AG04450 (cell line): ENCODE measurements at regions not wholly inside any gene's neighbourhood (a gene's known extent, or its start where the extent isn't known, plus 50 kb on each side); places are given as distances from the start of the nearest gene placed in this dataset.

Experiments used
- CTCF ChIA-PET: fragments of 300-600, 350-600 bp; formaldehyde crosslinking; extraction: SDS; loops from one replicate; lab custom pipeline; 2022; ENCODE audit warnings: antibody characterized with exemption, inconsistent platforms; lab: Charles Lee
- POLR2A ChIA-PET: fragments of 350-600 bp; formaldehyde crosslinking; extraction: SDS; loops from one replicate; lab custom pipeline; 2021; ENCODE audit warnings: antibody characterized with exemption, inconsistent platforms; lab: Yijun Ruan, JAX
- DNase-seq: peaks from one replicate; pipeline ENCODE4 v3.0.0-alpha.2; 2011; ENCODE audit warnings: low read depth, low spot score
- H3K27ac ChIP-seq: one replicate; pipeline ENCODE4 v1.5.1; 2012; ENCODE audit warnings: low read depth, low read length, control low read depth
- H3K27me3 ChIP-seq: one replicate; pipeline ENCODE4 v1.6.0; 2012; ENCODE audit warnings: low read length; ENCODE audit not compliant: control insufficient read depth, insufficient read depth
- H3K4me3 ChIP-seq: 2 replicates; pipeline ENCODE4 v1.5.1; 2011; ENCODE audit warnings: mild to moderate bottlenecking, low read depth, low read length, control low read depth
- H3K9me3 ChIP-seq: 2 replicates; pipeline ENCODE4 v1.5.1; 2012; ENCODE audit warnings: low read length; ENCODE audit not compliant: control insufficient read depth, insufficient read depth
- TF ChIP-seq, protein P1 (sequence below): IDR thresholded peaks from 2 replicates; pipeline ENCODE4 v1.5.1; 2011; ENCODE audit warnings: low read depth, low read length, control low read depth, inconsistent platforms

DNA sequence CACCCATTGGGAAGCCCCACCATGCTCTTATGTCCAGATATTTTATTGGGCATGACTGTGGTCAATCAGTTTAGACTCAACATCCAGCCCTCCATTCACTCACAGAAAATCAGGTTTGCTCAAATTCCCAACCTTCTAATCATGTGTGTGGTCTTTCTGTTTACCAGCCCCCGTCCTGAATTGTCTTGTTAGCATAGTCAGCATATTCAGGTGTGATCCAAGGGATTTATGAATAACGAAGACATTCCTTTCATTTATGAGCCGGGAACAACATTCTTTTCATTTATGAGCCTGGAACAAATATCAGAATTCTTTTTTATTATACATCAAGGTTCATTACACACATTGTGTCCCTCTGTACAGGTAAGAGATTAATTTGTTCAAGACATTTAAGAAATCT is 376.3 kb upstream of the POM121L12 start:
- CTCF ChIA-PET = no interaction called here
- H3K27ac ChIP-seq = no peak overlapping the region
- no peak for DNase-seq
- no peak overlapping the region for H3K4me3 ChIP-seq
- TF ChIP-seq, protein P1, sequence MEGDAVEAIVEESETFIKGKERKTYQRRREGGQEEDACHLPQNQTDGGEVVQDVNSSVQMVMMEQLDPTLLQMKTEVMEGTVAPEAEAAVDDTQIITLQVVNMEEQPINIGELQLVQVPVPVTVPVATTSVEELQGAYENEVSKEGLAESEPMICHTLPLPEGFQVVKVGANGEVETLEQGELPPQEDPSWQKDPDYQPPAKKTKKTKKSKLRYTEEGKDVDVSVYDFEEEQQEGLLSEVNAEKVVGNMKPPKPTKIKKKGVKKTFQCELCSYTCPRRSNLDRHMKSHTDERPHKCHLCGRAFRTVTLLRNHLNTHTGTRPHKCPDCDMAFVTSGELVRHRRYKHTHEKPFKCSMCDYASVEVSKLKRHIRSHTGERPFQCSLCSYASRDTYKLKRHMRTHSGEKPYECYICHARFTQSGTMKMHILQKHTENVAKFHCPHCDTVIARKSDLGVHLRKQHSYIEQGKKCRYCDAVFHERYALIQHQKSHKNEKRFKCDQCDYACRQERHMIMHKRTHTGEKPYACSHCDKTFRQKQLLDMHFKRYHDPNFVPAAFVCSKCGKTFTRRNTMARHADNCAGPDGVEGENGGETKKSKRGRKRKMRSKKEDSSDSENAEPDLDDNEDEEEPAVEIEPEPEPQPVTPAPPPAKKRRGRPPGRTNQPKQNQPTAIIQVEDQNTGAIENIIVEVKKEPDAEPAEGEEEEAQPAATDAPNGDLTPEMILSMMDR = no peak
- POLR2A ChIA-PET = no interaction called here
- no peaks in the 10 kb centered on the region; the same call in 1 of the 2 replicates for H3K9me3 ChIP-seq
- H3K27me3 ChIP-seq = no peaks in the 10 kb centered on the region

DNA sequence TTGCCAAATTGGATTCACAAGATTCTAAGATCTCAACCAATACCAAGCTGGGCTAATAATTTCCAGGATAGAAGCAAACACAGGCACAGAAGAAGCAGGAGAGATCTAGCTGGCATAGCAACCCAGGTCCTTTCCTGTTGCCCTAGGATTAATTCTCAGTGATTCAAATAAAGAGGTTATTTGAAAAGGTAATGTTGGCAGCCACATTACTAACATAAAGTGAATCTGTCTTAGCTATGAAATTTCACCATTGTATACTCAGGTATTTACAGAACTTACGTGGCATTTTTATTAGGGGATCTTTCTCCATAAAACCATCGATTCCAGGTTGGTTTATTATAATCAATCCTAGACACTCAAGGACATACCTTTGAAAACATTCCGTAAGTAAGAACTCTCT is 379.3 kb upstream of the POM121L12 start:
- no peaks in the 10 kb centered on the region; the same call in 1 of the 2 replicates for H3K9me3 ChIP-seq
- DNase-seq = no peak
- ChIA-PET CTCF (no interaction called here), POLR2A (no interaction called here)
- no peak overlapping the region for H3K27ac ChIP-seq
- H3K4me3 ChIP-seq = no peak overlapping the region
- H3K27me3 ChIP-seq = no peaks in the 10 kb centered on the region
- TF ChIP-seq, protein P1 = no peak

DNA sequence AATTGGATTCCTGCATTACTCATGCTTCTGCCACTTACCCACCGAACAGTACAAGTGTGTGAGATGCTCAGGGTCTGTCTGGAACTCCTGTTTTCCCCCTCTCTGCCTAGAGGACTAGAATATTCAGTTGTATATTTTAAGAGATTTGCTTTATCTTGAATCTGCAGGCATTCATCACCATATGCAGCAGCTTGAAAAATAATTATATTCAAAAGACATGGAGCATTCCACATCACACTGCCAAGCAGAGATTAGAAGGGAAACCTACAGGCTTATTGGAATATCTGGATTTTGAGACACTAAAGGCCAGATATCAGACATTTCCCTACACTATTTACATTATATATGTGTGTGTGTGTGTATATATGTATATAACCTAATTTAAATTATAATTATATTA is 382.8 kb upstream of the POM121L12 start:
- DNase-seq = no peak
- Histone ChIP-seq H3K4me3 (no peak overlapping the region), H3K27me3 (no peaks in the 10 kb centered on the region), H3K27ac (no peak overlapping the region), H3K9me3 (no peaks in the 10 kb centered on the region; the same call in 1 of the 2 replicates)
- POLR2A ChIA-PET = no interaction called here
- TF ChIP-seq, protein P1 = no peak
- CTCF ChIA-PET = no interaction called here

DNA sequence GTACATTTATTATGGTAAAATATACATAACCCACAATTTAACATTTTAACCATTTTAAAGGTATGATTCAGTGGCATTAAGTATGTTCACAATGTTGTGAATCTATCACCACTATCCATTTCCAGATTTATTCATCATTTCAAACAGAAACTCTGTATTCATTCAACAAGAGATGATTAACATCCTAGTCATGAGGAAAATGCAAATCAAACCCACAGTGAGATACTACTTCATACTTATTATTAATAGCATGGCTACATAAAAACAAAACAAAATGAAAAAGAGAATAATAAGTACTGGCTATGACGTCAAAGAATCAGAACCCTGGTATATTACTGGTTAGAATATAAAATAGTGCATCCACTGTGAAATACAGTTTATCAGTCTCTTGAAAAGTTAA is 386.6 kb upstream of the POM121L12 start:
- no peak for DNase-seq
- POLR2A ChIA-PET = no interaction called here
- no peak overlapping the region for H3K4me3 ChIP-seq
- CTCF ChIA-PET = no interaction called here
- H3K27ac ChIP-seq = no peak overlapping the region
- H3K9me3 ChIP-seq = peaks cover 4% of the 10 kb centered on the region; the same call in 1 of the 2 replicates
- H3K27me3 ChIP-seq = no peaks in the 10 kb centered on the region
- TF ChIP-seq, protein P1 = no peak

DNA sequence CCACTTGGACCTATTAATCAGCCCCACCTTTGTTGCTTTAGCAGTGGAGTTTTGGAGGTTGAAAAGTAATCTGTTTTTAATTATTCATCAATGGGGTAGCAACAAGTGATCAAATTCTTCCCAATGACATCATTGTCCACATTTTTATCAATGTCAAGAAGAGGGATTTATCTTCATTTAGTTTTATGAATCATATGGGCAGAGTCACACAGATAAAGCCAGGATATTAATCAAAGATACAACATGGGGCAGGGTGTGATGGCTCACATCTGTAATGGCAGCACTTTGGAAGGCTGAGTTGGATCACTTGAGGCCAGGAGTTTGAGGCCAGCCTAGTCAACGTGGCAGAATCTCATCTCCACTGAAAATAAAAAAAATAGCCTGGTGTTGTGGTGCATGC is 388.4 kb upstream of the POM121L12 start:
- CTCF ChIA-PET = no interaction called here
- H3K27me3 ChIP-seq = no peaks in the 10 kb centered on the region
- H3K4me3 ChIP-seq = no peak overlapping the region
- H3K27ac ChIP-seq = no peak overlapping the region
- DNase-seq = no peak
- POLR2A ChIA-PET = no interaction called here
- TF ChIP-seq, protein P1 = no peak
- peaks cover 4% of the 10 kb centered on the region; the same call in 1 of the 2 replicates for H3K9me3 ChIP-seq
